ENCODE measurements at regions not wholly inside any gene's neighbourhood (a gene's known extent, or its start where the extent isn't known, plus 50 kb on each side); places are given as distances from the start of the nearest gene placed in this dataset.
"Not testable (repeated sequence)": the region's sequence is repeated elsewhere in the genome, so short reads cannot be mapped to it uniquely, and the experiment has no call there.

DNA sequence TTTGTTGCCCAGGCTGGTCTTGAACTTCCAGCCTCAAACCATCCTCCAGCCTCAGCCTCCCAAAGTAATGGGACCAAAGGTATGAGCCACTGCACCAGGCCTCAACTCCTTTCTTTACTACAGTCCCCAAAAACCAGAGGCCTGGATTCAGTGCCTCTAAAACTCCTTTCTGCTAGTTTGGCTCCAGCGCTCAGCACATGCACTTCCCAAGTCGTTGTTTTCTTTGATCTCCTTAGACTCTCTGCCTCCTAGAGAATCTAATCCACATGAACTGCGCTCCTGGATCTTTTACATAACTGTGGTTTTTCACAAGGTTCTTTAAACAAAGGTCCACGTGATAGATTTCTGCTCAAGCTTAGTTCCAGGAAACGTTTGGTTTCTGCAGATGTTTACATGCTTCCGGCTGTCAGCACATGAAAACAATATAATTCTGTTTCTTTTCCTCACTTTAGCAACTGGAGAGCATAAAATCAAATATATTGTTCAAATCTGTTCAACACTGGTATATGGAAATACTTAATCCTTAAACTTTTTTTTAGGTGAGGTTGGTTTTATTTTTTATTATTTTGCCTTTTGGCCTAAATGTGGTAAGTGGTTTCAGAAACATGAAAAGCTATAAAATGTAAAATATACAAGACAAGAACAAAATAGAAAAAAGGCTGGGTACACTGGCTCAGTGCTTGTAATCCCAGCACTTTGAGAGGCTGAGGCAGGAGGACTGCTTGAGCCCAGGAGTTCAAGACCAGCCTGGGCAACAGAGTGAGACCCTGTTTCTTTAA, 270.5 kb upstream of the MKLN1 start:
- H3K4me3 ChIP-seq (ENCODE audit: low read depth, low read length): no peak overlapping the region
- TF ChIP-seq, protein P1, sequence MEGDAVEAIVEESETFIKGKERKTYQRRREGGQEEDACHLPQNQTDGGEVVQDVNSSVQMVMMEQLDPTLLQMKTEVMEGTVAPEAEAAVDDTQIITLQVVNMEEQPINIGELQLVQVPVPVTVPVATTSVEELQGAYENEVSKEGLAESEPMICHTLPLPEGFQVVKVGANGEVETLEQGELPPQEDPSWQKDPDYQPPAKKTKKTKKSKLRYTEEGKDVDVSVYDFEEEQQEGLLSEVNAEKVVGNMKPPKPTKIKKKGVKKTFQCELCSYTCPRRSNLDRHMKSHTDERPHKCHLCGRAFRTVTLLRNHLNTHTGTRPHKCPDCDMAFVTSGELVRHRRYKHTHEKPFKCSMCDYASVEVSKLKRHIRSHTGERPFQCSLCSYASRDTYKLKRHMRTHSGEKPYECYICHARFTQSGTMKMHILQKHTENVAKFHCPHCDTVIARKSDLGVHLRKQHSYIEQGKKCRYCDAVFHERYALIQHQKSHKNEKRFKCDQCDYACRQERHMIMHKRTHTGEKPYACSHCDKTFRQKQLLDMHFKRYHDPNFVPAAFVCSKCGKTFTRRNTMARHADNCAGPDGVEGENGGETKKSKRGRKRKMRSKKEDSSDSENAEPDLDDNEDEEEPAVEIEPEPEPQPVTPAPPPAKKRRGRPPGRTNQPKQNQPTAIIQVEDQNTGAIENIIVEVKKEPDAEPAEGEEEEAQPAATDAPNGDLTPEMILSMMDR (IDR thresholded peaks at IDR 0.05; ENCODE audit: insufficient read depth, low read length, poor library complexity, severe bottlenecking): no peak
- H3K36me3 ChIP-seq (ENCODE audit: control insufficient read depth, insufficient read depth, low read length): no peaks in the 10 kb centered on the region
- no peaks in the 10 kb centered on the region for H3K27me3 ChIP-seq (ENCODE audit: control insufficient read depth, insufficient read depth, low read length)
- DNase-seq (ENCODE audit: low read depth): peak; percentile 23

DNA sequence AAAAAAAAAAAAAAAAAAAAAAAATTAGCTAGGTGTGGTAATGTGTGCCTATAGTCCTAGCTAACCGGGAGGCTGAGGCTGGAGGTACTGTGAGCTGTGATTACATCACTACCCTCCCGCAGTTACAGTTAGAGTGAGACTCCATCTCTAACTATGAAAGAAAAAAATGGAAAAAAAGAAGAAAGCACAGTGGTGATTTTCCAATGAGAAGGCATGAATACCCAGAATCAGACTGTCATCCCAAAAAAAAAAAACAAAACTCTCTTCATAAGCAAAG, 269.9 kb upstream of the MKLN1 start:
- H3K4me3 ChIP-seq (ENCODE audit: low read depth, low read length): no peak overlapping the region
- TF ChIP-seq, protein P1 (IDR thresholded peaks at IDR 0.05; ENCODE audit: insufficient read depth, low read length, poor library complexity, severe bottlenecking): no peak
- no peaks in the 10 kb centered on the region for H3K27me3 ChIP-seq (ENCODE audit: control insufficient read depth, insufficient read depth, low read length)
- H3K36me3 ChIP-seq (ENCODE audit: control insufficient read depth, insufficient read depth, low read length): no peaks in the 10 kb centered on the region
- no peak for DNase-seq (ENCODE audit: low read depth)

DNA sequence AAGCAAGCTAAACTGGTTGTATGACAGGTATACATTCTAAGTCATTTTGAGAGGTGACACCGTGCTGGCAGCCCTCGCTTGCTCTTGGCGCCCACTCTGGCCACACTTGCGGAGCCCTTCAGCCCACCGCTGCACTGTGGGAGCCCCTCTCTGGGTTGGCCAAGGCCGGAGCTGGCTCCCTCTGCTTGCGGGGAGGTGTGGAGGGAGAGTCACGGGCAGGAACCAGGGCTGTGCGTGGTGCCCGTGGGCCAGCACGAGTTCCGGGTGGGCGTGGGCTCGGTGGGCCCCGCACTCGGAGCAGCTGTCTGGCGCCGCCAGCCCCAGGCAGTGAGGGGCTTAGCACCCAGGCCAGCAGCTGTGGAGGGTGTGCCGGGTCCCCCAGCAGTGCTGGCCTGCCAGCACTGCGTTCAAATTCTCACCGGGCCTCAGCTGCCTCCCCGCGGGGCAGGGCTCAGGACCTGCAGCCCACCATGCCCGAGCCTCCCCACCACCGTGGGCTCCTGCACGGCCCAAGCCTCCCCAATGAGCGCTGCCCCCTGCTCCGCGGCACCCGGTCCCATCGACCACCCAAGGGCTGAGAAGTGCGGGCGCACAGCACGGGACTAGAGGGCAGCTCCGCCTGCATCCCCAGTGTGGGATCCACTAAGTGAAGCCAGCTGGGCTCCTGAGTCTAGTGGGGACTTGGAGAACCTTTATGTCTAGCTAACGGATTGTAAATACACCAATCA, 269.0 kb upstream of the MKLN1 start:
- H3K36me3 ChIP-seq (ENCODE audit: control insufficient read depth, insufficient read depth, low read length); H3K4me3 ChIP-seq (ENCODE audit: low read depth, low read length); DNase-seq (ENCODE audit: low read depth); H3K27me3 ChIP-seq (ENCODE audit: control insufficient read depth, insufficient read depth, low read length): not testable (repeated sequence)

DNA sequence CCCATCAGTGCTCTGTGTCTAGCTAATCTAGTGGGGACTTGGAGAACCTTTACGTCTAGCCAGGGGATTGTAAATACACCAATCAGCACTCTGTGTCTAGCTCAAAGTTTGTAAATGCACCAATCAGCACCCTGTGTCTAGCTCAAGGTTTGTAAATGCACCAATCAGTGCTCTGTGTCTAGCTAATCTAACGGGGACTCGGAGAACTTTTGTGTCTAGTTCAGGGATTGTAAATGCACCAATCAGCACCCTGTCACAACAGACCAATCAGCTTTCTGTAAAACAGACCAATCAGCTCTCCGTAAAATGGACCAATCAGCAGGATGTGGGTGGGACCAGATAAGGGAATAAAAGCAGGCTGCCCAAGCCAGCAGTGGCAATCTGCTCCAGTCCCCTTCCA, 268.3 kb upstream of the MKLN1 start:
- H3K36me3 ChIP-seq (ENCODE audit: control insufficient read depth, insufficient read depth, low read length); H3K27me3 ChIP-seq (ENCODE audit: control insufficient read depth, insufficient read depth, low read length); DNase-seq (ENCODE audit: low read depth); H3K4me3 ChIP-seq (ENCODE audit: low read depth, low read length): not testable (repeated sequence)

DNA sequence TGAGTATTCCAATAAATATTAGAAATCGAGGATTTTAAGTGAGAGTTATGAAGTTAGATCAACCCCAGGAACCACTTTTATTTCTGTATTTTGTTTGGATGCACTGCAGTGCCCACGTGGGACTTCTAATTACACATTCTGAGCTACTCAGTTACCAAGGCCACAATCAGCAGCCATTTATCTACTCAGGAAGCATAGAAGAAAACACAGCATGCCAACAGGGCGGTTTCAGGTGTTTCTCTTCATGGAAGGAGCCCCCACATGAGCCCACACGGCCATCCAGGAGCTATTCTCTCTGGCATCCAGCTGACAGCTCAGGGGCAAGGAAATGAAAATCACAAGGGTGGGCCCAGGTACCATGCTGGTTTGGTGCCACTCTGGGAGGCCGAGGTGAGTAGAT, 266.5 kb upstream of the MKLN1 start:
- no peaks in the 10 kb centered on the region for H3K27me3 ChIP-seq (ENCODE audit: control insufficient read depth, insufficient read depth, low read length)
- H3K4me3 ChIP-seq (ENCODE audit: low read depth, low read length): no peak overlapping the region
- TF ChIP-seq, protein P1 (IDR thresholded peaks at IDR 0.05; ENCODE audit: insufficient read depth, low read length, poor library complexity, severe bottlenecking): no peak
- DNase-seq (ENCODE audit: low read depth): no peak
- no peaks in the 10 kb centered on the region for H3K36me3 ChIP-seq (ENCODE audit: control insufficient read depth, insufficient read depth, low read length)

DNA sequence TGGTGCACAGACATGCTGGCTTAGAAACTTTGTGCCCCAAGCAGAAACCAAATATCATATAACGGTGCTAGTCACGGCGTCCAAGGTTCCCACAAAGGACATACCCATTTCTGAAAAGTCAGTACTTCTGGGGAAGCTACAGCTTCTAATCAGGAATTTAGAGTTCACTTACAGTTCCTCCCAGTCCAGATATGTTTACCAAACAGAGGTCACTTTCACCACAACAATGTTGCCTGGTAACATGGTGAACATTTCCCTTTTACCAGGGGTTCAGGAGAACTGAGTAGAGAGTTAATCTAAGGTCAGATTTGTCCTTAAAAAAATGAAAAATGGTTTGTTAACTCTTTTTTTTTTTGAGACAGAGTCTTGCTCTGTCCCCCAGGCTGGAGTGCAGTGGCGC, 265.9 kb upstream of the MKLN1 start:
- no peak for DNase-seq (ENCODE audit: low read depth)
- no peaks in the 10 kb centered on the region for H3K27me3 ChIP-seq (ENCODE audit: control insufficient read depth, insufficient read depth, low read length)
- H3K36me3 ChIP-seq (ENCODE audit: control insufficient read depth, insufficient read depth, low read length): no peaks in the 10 kb centered on the region
- TF ChIP-seq, protein P1 (IDR thresholded peaks at IDR 0.05; ENCODE audit: insufficient read depth, low read length, poor library complexity, severe bottlenecking): no peak
- H3K4me3 ChIP-seq (ENCODE audit: low read depth, low read length): no peak overlapping the region

DNA sequence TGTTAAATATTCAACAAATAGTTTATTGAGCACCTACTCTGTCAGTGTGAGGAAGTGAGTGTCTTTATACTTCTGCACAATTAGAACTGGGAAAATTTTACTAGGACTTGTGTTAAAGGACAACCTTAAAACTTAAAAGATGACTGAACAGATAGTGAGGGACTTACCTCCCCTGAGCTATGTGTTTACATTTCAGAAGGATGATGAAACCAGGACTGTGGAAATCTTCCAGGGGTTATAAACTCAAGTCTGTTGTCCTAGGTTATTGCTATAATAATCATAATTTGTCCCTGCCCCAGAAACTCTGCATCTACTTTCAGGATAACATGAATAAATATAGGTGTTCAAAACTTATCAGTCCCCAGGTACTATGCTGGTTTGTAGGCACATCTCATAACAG, 261.0 kb upstream of the MKLN1 start:
- H3K36me3 ChIP-seq (ENCODE audit: control insufficient read depth, insufficient read depth, low read length): no peaks in the 10 kb centered on the region
- DNase-seq (ENCODE audit: low read depth): no peak
- H3K27me3 ChIP-seq (ENCODE audit: control insufficient read depth, insufficient read depth, low read length): no peaks in the 10 kb centered on the region
- no peak overlapping the region for H3K4me3 ChIP-seq (ENCODE audit: low read depth, low read length)
- TF ChIP-seq, protein P1 (IDR thresholded peaks at IDR 0.05; ENCODE audit: insufficient read depth, low read length, poor library complexity, severe bottlenecking): no peak

Data from kidney epithelial cell (primary cell).